HepG2 (cell line): ENCODE measurements at regions not wholly inside any gene's neighbourhood (a gene's known extent, or its start where the extent isn't known, plus 50 kb on each side); places are given as distances from the start of the nearest gene placed in this dataset.
A peak's percentile ranks its signal among the peaks of the same experiment; 100 is the strongest.

ENCODE experiments used
- ARNT ChIP-seq: fragments of 450-650 bp; IDR thresholded peaks from 2 replicates; pipeline ENCODE4 v1.6.1; 2017
- CHD4 ChIP-seq: fragments of 200-600 bp; sonication (generic); IDR thresholded peaks from 2 replicates; pipeline ENCODE4 v1.7.0; 2017; ENCODE audit warnings: mild to moderate bottlenecking, low read length, borderline replicate concordance
- ELF1 ChIP-seq: sonication (generic); formaldehyde crosslinking; IDR thresholded peaks from 2 replicates; pipeline ENCODE4 v1.4.0; 2020; ENCODE audit warnings: missing genetic modification reagents
- FOXJ3 ChIP-seq: sonication (generic); formaldehyde crosslinking; IDR thresholded peaks from 2 replicates; pipeline ENCODE4 v1.4.0; 2020; ENCODE audit warnings: missing genetic modification reagents, mild to moderate bottlenecking, borderline replicate concordance
- MTA3 ChIP-seq: sonication (generic); formaldehyde crosslinking; IDR thresholded peaks from 2 replicates; pipeline ENCODE4 v1.4.0; 2020; ENCODE audit warnings: missing genetic modification reagents
- NFE2L1 ChIP-seq: sonication (generic); formaldehyde crosslinking; IDR thresholded peaks from 2 replicates; pipeline ENCODE4 v1.4.0; 2020; ENCODE audit warnings: missing genetic modification reagents, mild to moderate bottlenecking, borderline replicate concordance
- POLR2AphosphoS2 ChIP-seq: IDR thresholded peaks from 2 replicates; pipeline ENCODE4 v1.6.1; 2011; ENCODE audit warnings: low read depth, low read length, improper control_type of control experiment
- RAD21 ChIP-seq: fragments of 450-650 bp; formaldehyde crosslinking; IDR thresholded peaks from 2 replicates; pipeline ENCODE4 v1.5.0; 2020; ENCODE audit warnings: mild to moderate bottlenecking
- ZNF672 ChIP-seq: sonication (generic); formaldehyde crosslinking; IDR thresholded peaks from 2 replicates; pipeline ENCODE4 v1.8.1; 2022; ENCODE audit warnings: missing genetic modification reagents
- TF ChIP-seq, protein P1 (sequence below): sonication (generic); formaldehyde crosslinking; IDR thresholded peaks from 2 replicates; pipeline ENCODE4 v1.8.1; 2023; ENCODE audit warnings: mild to moderate bottlenecking, missing genetic modification reagents
- TF ChIP-seq, protein P2 (sequence below): sonication (generic); formaldehyde crosslinking; IDR thresholded peaks from 2 replicates; pipeline ENCODE4 v1.8.0; 2022; ENCODE audit warnings: low read depth, missing genetic modification reagents

DNA sequence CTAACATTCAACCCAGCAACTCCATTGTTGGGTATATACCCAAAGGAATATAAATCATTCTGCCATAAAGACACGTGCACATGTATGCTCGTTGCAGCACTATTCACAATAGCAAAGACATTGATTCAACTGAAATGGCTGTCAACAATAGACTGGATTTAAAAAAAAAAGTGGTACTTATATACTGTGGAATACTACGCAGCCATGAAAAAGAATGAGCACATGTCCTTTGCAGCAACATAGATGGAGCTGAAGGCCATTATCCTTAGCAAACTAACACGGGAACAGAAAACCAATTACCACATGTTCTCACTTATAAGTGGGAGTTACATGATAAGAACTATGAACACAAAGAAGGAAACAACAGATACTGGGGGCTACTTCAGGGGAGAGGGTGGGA, 74.0 kb upstream of the FMNL2 start:
- no peak for TF ChIP-seq FOXJ3 (CRISPR knock-in tag)
- no peak for TF ChIP-seq ELF1 (CRISPR knock-in tag)
- TF ChIP-seq, protein P1, sequence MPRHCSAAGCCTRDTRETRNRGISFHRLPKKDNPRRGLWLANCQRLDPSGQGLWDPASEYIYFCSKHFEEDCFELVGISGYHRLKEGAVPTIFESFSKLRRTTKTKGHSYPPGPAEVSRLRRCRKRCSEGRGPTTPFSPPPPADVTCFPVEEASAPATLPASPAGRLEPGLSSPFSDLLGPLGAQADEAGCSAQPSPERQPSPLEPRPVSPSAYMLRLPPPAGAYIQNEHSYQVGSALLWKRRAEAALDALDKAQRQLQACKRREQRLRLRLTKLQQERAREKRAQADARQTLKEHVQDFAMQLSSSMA: no peak
- TF ChIP-seq, protein P2, sequence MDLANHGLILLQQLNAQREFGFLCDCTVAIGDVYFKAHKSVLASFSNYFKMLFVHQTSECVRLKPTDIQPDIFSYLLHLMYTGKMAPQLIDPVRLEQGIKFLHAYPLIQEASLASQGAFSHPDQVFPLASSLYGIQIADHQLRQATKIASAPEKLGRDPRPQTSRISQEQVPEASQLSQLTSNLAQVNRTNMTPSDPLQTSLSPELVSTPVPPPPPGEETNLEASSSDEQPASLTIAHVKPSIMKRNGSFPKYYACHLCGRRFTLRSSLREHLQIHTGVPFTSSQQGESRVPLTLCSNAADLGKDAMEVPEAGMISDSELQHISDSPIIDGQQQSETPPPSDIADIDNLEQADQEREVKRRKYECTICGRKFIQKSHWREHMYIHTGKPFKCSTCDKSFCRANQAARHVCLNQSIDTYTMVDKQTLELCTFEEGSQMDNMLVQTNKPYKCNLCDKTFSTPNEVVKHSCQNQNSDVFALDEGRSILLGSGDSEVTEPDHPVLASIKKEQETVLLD: no peak
- no peak for TF ChIP-seq NFE2L1 (CRISPR knock-in tag)
- TF ChIP-seq ZNF672 (CRISPR knock-in tag): no peak
- TF ChIP-seq RAD21 (CRISPR knock-in tag): no peak
- TF ChIP-seq ARNT: no peak
- no peak for TF ChIP-seq POLR2AphosphoS2
- TF ChIP-seq MTA3 (CRISPR knock-in tag): no peak
- peak; percentile 40; the same call in 1 of the 2 replicates for TF ChIP-seq CHD4
